ENCODE measurements at regions not wholly inside any gene's neighbourhood (a gene's known extent, or its start where the extent isn't known, plus 50 kb on each side); places are given as distances from the start of the nearest gene placed in this dataset.

DNA sequence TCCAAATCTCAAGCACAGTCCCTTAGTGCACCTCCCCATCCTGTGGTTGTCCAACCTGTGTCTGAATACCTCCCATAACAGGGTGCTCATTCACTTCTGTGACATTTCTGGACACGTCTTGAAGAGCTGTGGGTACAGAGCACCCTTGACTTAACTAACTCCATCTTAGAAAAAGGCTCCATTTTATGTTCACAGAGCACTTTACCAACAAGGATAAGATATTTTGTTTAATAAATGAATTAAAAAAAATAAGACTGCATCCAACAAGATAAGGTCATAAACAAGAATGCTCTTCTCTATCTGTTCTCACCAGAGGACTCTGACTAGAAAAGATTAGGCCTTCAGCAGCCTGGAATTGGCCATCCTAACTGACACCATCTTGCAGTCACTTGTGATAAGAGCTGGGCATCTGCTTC lies 335.2 kb upstream of the ZNF32 start:
- no peak for DNase-seq
- BruUV-seq (replicated peaks): no TSS peak
- no peaks in the 10 kb centered on the region for H4K20me1 ChIP-seq (ENCODE audit: insufficient read depth)
- no peaks in the 10 kb centered on the region for H3K36me3 ChIP-seq (ENCODE audit: low read depth)
- no peaks in the 10 kb centered on the region for H3K4me1 ChIP-seq (replicated peaks; ENCODE audit: insufficient read depth)
- H3K27me3 ChIP-seq (ENCODE audit: insufficient read depth, low read depth): peaks cover 22% of the 10 kb centered on the region
- H3K9me2 ChIP-seq (ENCODE audit: insufficient read depth): no peaks in the 10 kb centered on the region
- intact Hi-C loops (cut with micrococcal nuclease; ENCODE audit: unreplicated experiment): no loop called here
- ChIA-PET POLR2A (ENCODE audit: unreplicated experiment) (no interaction called here), CTCF (no interaction called here)
- TF ChIP-seq, protein P1, sequence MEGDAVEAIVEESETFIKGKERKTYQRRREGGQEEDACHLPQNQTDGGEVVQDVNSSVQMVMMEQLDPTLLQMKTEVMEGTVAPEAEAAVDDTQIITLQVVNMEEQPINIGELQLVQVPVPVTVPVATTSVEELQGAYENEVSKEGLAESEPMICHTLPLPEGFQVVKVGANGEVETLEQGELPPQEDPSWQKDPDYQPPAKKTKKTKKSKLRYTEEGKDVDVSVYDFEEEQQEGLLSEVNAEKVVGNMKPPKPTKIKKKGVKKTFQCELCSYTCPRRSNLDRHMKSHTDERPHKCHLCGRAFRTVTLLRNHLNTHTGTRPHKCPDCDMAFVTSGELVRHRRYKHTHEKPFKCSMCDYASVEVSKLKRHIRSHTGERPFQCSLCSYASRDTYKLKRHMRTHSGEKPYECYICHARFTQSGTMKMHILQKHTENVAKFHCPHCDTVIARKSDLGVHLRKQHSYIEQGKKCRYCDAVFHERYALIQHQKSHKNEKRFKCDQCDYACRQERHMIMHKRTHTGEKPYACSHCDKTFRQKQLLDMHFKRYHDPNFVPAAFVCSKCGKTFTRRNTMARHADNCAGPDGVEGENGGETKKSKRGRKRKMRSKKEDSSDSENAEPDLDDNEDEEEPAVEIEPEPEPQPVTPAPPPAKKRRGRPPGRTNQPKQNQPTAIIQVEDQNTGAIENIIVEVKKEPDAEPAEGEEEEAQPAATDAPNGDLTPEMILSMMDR (conservative IDR thresholded peaks at IDR 0.05): no peak
- no peak for TF ChIP-seq EZH2 (IDR thresholded peaks at IDR 0.05; ENCODE audit: low read depth)
- no peak overlapping the region for H3K4me3 ChIP-seq
- H3F3A ChIP-seq (ENCODE audit: insufficient read depth, low read depth): no peaks in the 10 kb centered on the region
- H3K4me2 ChIP-seq: no peak overlapping the region
- no peak overlapping the region for H3K27ac ChIP-seq
- H3K79me2 ChIP-seq (ENCODE audit: low read depth): no peaks in the 10 kb centered on the region
- H3K9me3 ChIP-seq (ENCODE audit: insufficient read depth, low read depth): no peaks in the 10 kb centered on the region
- no peak overlapping the region for H2AFZ ChIP-seq

DNA sequence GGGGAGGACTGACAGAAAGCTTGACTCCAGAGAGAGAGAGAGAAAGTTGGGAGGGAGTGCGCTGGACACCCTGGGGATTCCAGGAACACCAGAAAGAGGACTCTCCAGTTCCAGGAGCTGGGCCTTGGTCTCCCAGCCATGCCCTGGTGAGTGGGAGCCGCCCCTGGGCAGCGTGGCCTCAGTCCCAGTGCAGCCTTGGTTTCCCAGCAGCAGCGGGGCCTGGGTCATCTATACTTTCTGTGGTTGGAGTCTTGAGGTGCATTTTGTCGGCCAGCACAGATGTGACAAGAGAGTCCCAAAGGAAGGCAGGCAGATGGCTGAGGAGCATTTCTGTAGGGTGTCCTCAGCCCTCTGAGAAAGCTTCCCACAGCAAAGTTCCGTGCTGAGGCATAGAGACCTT lies 334.7 kb upstream of the ZNF32 start:
- H3K4me3 ChIP-seq: no peak overlapping the region
- TF ChIP-seq EZH2 (IDR thresholded peaks at IDR 0.05; ENCODE audit: low read depth): no peak
- TF ChIP-seq, protein P1 (conservative IDR thresholded peaks at IDR 0.05): no peak
- BruUV-seq (replicated peaks): no TSS peak
- peaks cover 24% of the 10 kb centered on the region for H3K27me3 ChIP-seq (ENCODE audit: insufficient read depth, low read depth)
- no peaks in the 10 kb centered on the region for H3K36me3 ChIP-seq (ENCODE audit: low read depth)
- no peak for DNase-seq
- no peaks in the 10 kb centered on the region for H3K9me3 ChIP-seq (ENCODE audit: insufficient read depth, low read depth)
- no peak overlapping the region for H3K27ac ChIP-seq
- no peaks in the 10 kb centered on the region for H3K4me1 ChIP-seq (replicated peaks; ENCODE audit: insufficient read depth)
- CTCF ChIA-PET: no interaction called here
- H2AFZ ChIP-seq: no peak overlapping the region
- POLR2A ChIA-PET (ENCODE audit: unreplicated experiment): no interaction called here
- no peaks in the 10 kb centered on the region for H3F3A ChIP-seq (ENCODE audit: insufficient read depth, low read depth)
- no peaks in the 10 kb centered on the region for H3K79me2 ChIP-seq (ENCODE audit: low read depth)
- H3K9me2 ChIP-seq (ENCODE audit: insufficient read depth): no peaks in the 10 kb centered on the region
- no peaks in the 10 kb centered on the region for H4K20me1 ChIP-seq (ENCODE audit: insufficient read depth)
- H3K4me2 ChIP-seq: no peak overlapping the region
- intact Hi-C loops (cut with micrococcal nuclease; ENCODE audit: unreplicated experiment): no loop called here

DNA sequence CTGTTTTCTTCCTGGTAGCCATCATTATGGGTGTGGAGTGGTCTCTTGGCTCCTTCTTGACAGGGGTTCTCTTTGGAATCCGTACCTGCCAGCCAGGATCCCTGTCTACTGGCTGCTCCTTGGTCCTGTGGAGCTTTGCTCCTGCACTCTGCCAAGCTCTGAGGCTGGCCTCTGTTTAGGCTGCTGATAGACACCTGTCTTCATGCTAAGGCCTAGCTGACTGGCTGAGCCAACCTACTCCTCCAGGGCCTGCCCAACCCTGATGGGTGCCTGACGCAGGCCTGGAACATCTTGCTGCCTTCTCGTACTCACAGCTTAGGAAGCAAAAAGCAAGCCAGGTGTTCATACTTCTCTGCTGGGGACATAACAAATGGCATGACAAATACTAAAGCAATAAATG lies 333.6 kb upstream of the ZNF32 start:
- Histone ChIP-seq H2AFZ (no peak overlapping the region), H3K4me1 (replicated peaks; ENCODE audit: insufficient read depth) (no peaks in the 10 kb centered on the region), H3K4me3 (no peak overlapping the region), H3K27me3 (ENCODE audit: insufficient read depth, low read depth) (peaks cover 30% of the 10 kb centered on the region), H3K27ac (no peak overlapping the region), H3K4me2 (no peak overlapping the region), H3K9me2 (ENCODE audit: insufficient read depth) (no peaks in the 10 kb centered on the region), H3K36me3 (ENCODE audit: low read depth) (no peaks in the 10 kb centered on the region), H3F3A (ENCODE audit: insufficient read depth, low read depth) (no peaks in the 10 kb centered on the region), H4K20me1 (ENCODE audit: insufficient read depth) (no peaks in the 10 kb centered on the region), H3K79me2 (ENCODE audit: low read depth) (no peaks in the 10 kb centered on the region), H3K9me3 (ENCODE audit: insufficient read depth, low read depth) (no peaks in the 10 kb centered on the region)
- TF ChIP-seq, protein P1 (conservative IDR thresholded peaks at IDR 0.05): no peak
- no peak for TF ChIP-seq EZH2 (IDR thresholded peaks at IDR 0.05; ENCODE audit: low read depth)
- intact Hi-C loops (cut with micrococcal nuclease; ENCODE audit: unreplicated experiment): no loop called here
- ChIA-PET CTCF (no interaction called here), POLR2A (ENCODE audit: unreplicated experiment) (no interaction called here)
- BruUV-seq (replicated peaks): no TSS peak
- DNase-seq: no peak

Measured in PC-9 (cell line).